ENCODE measurements at regions not wholly inside any gene's neighbourhood (a gene's known extent, or its start where the extent isn't known, plus 50 kb on each side); places are given as distances from the start of the nearest gene placed in this dataset.

- DNase-seq (ENCODE audit: extremely low read depth in 1 of 2, low read depth in 1 of 2): no peak
Measured at GRCh38 chr17:5635949-5636348, 51.6 kb upstream of the NLRP1 start.

GRCh38 chr17:5638596-5638995 is 54.3 kb upstream of the NLRP1 start:
- no peak for DNase-seq (ENCODE audit: extremely low read depth in 1 of 2, low read depth in 1 of 2)

GRCh38 chr17:5640726-5641125 is 56.4 kb upstream of the NLRP1 start:
- DNase-seq (ENCODE audit: extremely low read depth in 1 of 2, low read depth in 1 of 2): no peak

- DNase-seq (ENCODE audit: extremely low read depth in 1 of 2, low read depth in 1 of 2): no peak
Measured at GRCh38 chr17:5642752-5643151, 58.4 kb upstream of the NLRP1 start.

DNA sequence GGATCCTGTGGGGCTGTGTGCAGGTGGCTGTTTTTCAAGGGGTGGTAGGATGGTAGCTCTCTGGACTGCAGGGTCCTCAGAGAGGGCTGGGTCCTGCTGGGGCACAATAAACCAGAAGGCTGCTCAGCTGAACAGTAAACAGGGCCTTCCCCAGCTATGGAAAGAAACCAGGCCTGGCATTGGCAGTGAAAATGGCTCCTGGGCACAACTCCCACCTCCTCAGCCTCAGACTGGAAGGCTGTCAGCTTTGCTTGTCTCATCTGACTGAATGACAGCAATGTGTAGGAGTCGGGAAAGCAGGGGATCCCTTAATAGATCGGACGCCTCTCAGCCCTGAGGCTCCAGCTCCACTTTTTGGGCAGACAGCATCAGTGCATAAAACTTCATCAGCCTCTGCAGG is 59.8 kb upstream of the NLRP1 start:
- no peak for DNase-seq (ENCODE audit: extremely low read depth in 1 of 2, low read depth in 1 of 2)

DNA sequence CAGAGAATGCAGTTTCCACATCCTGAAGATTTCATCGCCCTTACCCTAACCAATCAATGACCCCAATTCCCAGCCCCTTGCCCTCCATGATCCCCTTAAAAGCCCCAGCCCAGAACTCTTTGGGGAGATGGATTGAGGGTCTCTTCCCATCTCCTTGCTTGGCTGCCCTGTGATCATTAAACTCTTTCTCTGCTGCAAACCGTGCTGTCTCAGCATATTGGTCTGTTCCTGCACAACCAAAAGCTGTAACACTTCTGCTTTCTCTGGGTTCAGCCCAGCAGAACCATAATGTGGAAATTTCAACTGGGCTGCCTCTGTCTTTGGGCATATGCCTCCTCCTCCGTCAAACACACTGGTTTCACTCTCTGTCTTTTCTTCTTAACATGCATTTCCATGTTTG is 67.0 kb upstream of the NLRP1 start:
- DNase-seq (ENCODE audit: extremely low read depth in 1 of 2, low read depth in 1 of 2): no peak

DNA sequence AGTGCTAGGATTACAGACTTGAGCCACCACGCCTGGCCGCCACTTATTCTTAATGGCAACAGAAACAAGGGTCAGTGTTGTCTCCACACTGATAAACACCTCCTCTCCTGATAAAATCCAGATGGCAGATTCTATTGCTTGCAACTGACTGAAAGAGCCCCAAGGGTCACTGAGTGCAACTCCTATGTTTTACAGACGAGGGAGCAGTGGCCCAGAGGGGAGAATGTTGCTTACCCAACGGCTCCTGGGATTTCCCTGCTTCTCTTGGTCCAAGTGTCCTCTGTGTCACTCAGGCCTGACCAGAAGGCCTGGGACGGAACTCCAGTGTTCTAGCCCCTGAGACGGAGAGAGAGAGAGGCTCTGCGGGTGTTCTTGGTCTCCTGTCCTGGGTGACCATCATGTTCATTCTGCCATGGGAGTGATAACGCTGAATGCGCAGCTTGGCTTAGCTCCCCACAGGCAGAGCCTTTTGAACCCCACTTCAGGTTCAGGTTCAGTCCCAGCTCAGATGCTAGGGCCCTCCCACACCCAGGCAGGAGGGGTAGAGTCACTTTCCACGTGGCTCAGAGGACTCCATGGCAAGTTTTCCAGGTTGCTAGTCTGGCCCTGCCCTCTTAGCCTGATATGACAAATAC is 77.3 kb upstream of the NLRP1 start:
- DNase-seq (ENCODE audit: extremely low read depth in 1 of 2, low read depth in 1 of 2): no peak

GRCh38 chr17:5662409-5663085 is 78.2 kb upstream of the NLRP1 start:
- no peak for DNase-seq (ENCODE audit: extremely low read depth in 1 of 2, low read depth in 1 of 2)

- no peak for DNase-seq (ENCODE audit: extremely low read depth in 1 of 2, low read depth in 1 of 2)
Measured at GRCh38 chr17:5665164-5665563, 80.9 kb upstream of the NLRP1 start.

GRCh38 chr17:5667871-5668270 is 83.6 kb upstream of the NLRP1 start:
- no peak for DNase-seq (ENCODE audit: extremely low read depth in 1 of 2, low read depth in 1 of 2)

DNA sequence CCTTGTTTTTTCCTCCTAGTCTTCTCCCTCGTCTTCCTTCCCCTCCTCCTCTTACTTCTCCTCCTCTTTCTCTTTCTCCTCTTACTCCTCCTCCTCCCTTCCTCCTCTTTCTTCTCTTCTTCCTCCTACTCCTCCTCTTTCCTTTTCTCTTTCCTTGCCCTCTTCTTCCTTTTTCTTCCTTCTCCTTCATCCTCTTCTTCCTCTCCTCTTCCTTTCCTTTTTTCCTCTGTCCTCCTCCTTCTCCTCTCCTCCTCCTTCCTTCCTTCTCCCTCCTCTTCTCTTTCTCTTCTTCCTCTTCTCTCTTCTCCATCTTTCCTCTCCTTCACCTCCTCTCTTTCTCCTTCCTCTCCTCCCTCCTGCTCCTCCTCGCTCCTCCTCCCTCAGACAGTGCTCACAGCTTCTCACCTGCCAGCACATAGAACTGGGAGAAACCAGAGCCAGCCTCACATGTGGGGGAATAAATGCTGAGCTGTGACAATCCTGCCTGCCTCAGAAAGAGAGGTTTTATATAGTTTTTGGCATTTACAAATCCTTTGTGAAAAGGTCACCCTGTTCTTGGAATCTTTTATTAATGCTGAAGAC is 84.3 kb upstream of the NLRP1 start:
- DNase-seq (ENCODE audit: extremely low read depth in 1 of 2, low read depth in 1 of 2): no peak

DNA sequence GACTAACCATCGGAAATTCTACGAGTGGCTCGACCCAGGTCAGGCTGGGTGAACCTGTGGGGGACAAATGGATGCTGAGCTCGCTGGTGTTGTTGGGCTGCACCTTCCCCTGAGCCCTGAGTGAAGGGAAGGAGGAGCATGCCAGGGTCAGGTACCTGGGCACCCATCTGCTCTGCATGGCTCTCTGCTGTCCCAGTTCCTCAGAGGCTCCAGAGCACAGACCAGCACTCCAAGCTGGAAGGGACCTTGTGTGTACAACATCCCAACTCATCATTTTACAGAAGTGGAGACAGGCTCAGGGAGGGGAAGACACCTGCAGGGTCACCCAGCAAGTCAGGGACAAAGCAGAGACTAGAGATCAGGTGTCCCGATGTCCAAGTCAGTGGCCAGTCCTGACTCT is 84.9 kb upstream of the NLRP1 start:
- DNase-seq (ENCODE audit: extremely low read depth in 1 of 2, low read depth in 1 of 2): no peak

DNA sequence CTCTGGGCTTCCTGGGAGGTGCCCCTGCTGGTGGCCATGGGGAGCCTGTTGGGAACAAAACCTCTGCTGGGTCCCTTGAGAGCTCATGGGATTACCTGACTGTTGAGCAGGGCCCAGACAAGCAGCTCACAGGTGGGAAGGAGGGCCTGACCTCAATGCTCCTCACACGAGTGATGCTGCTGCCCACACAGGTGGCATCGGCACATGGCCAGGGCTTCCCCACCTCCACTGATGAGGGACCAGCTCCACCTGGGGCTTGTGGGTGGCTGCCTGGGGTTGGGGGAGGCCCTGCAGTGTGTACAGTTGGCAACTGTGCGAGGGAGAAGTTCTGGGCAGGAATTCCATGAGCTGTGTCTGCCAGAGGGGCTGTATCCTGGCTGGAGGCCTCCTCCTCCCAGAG is 87.8 kb upstream of the NLRP1 start:
- no peak for DNase-seq (ENCODE audit: extremely low read depth in 1 of 2, low read depth in 1 of 2)

DNA sequence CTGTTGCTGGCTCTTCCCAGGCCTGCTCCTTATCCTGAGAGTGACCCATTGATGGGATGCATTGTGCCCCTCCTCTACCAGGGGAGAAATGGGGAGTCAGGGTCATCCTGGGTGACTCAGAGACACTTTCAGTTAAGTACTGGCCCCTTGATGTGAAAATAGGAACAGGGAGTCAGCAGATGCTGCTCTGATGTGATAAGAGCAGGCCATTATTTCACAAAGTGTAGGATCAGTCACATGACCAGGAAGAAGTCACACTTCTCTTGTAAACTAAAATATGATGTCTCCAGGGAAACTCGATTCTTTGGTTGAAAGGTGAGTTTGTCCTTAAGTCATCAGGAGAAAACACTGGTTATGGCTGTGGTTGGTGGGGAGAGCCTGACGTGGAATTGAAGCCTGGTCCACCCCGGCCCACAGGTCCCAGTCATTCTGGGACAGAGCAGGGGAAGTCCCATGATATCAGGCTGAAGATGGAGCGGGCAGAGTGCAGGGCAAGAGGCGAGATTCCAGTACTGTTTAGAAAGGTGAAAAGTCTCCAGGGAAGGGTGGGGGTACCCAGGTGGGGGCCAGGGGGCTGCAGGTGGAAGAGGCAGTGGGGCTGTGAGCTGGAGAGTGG is 88.6 kb upstream of the NLRP1 start:
- DNase-seq (ENCODE audit: extremely low read depth in 1 of 2, low read depth in 1 of 2): no peak

- no peak for DNase-seq (ENCODE audit: extremely low read depth in 1 of 2, low read depth in 1 of 2)
Measured at GRCh38 chr17:5675625-5676421, 91.5 kb upstream of the NLRP1 start.

DNA sequence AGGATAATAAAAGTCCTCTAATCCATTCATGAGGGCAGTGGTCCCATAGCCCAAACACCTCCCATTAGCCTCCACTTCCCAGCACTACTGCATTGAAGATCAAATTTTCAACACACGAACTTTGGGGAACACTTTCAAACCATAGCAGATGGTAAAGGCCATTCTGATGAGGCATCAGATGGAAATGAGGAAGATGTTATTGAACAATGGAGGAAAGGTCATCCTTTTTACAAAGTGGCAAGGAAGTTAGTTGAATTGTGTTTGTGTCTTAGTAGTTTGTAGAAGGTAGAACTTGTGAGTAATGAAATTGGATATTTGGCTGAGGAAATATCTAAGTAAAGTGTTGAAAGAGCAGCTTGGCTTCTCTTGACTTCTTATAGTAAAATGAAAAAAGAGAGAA is 93.3 kb upstream of the NLRP1 start:
- no peak for DNase-seq (ENCODE audit: extremely low read depth in 1 of 2, low read depth in 1 of 2)

DNA sequence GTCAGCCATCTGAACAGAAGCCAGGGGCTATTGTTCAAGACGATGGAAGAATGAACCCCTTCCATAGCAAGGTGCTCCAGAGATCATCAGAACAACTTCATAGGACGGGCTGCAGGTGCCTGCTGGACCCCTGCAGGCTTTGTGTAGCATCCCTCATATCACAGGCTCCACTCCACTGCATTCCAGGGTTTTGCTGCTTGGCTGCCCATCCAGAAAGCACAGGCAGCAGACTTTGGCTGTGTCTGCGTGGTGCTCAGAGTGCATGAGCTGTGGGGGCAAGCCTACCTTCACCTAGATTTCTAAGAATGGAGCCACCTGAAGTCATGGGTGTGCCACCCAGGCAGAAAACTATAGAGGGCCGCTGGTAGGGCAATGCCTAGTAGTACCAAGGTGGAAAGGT is 93.9 kb upstream of the NLRP1 start:
- no peak for DNase-seq (ENCODE audit: extremely low read depth in 1 of 2, low read depth in 1 of 2)

DNA sequence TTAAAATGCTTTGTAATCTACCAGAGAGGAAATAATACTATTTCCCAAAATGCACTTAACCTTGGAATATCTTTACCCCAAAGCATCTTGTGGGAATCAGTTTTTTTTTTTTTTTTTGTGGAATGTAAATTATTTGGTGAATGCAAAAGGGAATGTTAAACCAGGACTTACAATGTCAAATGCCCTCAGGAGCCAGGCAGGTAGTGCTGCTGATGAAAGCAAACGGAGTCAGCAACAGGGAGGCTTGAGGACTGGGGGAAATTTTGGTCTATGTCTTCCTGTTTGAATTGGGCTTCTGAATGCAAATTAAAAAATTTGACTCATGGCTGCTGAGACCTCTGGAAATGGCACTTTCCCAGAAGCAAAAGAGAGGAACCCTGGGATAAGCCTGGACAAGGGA is 96.5 kb upstream of the NLRP1 start:
- no peak for DNase-seq (ENCODE audit: extremely low read depth in 1 of 2, low read depth in 1 of 2)

DNA sequence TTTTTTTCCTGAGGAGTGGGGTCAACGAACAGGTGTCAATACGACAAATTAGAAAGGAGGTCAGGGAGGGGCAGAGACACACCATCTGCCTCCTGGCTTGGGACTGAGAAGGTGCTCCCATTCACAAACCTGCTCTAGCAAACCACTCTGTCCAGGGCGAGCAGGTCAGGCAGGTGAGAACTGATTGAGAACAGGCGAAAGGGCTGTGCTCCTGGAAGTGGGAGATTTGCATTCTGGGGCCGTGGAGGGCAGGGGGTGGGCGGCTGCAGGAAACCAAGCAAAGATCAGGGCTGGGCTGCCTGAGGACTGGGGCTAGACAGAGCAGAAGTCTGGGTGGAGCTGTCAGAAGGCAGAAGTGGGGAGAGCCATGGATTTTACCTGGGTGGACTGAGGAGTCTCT is 98.9 kb upstream of the NLRP1 start:
- no peak for DNase-seq (ENCODE audit: extremely low read depth in 1 of 2, low read depth in 1 of 2)

DNA sequence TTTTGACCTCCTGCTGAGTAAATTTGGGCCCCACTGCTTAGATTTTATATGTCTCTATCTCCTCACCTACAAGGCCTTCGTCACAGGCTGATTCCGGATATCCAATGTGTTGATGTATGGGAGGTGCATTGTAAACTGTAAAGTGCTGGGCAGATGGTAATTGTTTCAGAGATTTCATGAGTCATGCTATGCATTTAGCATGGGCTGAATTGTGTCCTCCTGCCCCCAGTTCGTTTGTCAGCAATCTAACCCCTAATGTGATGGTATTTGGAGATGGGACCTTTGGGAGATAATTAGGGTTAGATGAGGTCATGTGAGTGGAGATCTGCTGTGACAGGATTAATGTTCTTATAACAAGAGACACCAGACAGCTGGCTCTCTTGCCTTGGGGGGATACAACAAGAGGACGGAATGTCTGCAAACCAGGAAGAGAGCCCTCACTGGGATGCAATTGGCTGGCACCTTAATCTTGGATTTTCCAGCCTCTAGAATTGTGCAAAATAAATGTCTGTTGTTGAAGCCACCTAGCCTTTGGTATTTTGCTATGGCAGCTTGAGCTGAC is 101.8 kb upstream of the NLRP1 start:
- no peak for DNase-seq (ENCODE audit: extremely low read depth in 1 of 2, low read depth in 1 of 2)

- DNase-seq (ENCODE audit: extremely low read depth in 1 of 2, low read depth in 1 of 2): no peak
Measured at GRCh38 chr17:5687646-5688045, 103.3 kb upstream of the NLRP1 start.

All from stimulated activated CD8-positive, alpha-beta memory T cell treated with anti-CD3 and anti-CD28 coated beads, Interleukin-7, amount 100 ng/mL, for 48 hours (primary cell).